Fibroblast of skin of left quadriceps (primary cell): ENCODE measurements at regions not wholly inside any gene's neighbourhood (a gene's known extent, or its start where the extent isn't known, plus 50 kb on each side); places are given as distances from the start of the nearest gene placed in this dataset.

Experiments
- DNase-seq, 2 experiments: peaks; one replicate each; pipeline ENCODE4 v3.0.0-alpha.2; 2013; ENCODE audit warnings: low read depth in 2 of 2

GRCh38 chr17:14815079-14815478, 450.0 kb downstream of the PMP22 start:
- no peak for DNase-seq

GRCh38 chr17:14813649-14814370, 451.3 kb downstream of the PMP22 start:
- DNase-seq: no peak

- DNase-seq: no peak
Measured at GRCh38 chr17:14808425-14808824, 456.7 kb downstream of the PMP22 start.

DNA sequence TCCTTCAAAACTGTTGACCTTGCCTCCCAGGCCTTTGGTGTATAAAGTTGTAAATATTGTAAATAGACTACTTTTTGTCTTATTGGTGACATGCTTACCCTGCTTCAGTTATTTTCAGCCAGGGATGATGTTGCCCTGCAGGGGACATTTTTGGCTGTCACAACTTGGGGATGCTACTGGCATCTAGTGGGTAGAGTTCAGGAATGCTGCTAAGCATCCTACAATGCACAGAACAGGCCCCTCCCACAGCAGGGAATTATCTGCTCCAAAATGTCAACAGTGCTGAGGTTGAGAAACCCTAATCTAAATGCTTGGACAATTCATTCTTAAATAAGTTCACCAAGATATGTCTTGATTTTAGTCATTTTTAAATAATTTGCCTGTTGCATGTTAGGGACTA, 459.8 kb downstream of the PMP22 start:
- DNase-seq: no peak

- DNase-seq: peak; percentile 18 to 20
Measured at GRCh38 chr17:14803826-14804225, 461.3 kb downstream of the PMP22 start.

DNA sequence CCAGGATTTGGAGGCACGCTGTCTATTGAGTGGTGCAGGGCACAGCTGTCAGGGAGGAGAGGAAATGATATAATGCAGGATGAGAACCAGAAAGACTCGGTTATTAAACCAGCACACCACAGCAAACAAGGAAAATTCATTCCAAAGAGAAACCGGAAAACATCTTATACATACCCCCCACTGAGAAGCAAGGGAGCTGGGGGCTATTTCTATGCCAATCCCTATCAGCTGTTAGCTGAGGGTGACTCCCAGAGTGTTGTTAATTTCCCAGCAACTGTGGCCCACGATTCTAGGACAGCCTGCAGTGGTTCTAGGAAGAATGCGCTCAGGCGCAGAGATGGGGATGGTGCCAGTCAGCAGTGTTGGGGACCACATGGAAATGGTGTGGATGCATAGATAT, 467.3 kb downstream of the PMP22 start:
- no peak for DNase-seq

GRCh38 chr17:14797021-14797420, 468.1 kb downstream of the PMP22 start:
- DNase-seq: no peak

GRCh38 chr17:14794961-14795360, 470.2 kb downstream of the PMP22 start:
- DNase-seq: no peak

GRCh38 chr17:14793237-14793636, 471.9 kb downstream of the PMP22 start:
- peak; percentile 74 to 75 for DNase-seq

DNA sequence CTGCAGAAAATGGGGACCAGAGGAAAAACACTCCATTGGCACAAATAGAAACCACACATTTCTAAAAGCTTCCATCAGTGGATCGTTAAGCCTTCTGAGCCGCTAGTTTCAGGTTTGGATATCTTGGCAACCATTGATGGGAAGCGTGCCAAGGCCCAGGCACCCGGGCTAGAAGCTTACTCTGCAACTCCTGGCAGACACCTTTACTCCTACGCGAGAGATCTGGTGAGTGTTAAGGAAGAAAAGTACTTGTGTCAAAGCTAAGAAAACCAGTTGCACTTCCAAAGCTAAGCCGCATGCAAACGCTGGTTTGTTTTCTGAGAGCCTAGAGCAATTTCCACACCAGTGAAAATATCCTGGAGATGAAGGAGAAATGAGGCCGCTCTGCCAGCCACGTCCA, 472.4 kb downstream of the PMP22 start:
- no peak for DNase-seq

DNA sequence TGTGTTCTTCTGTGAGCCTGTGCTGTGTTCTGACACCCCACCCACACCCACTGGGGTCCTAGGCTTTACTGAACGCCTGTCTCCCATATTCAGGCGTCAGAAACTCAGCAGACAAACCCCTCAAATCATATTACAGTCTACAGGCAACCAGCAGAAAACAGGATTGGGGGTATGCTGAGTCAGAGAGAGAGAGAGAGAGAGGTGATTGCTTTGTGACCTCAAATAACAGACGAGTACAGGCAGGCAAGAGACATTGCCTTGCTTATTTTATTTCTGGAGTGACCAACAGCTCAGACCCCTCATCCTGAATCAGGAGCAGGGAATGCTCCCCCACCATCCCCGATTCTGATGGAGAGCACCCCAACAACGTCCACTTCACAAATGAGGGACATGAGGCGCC, 473.9 kb downstream of the PMP22 start:
- no peak for DNase-seq

GRCh38 chr17:14790521-14790920, 474.6 kb downstream of the PMP22 start:
- peak; percentile 41 to 52 for DNase-seq

- DNase-seq: no peak
Measured at GRCh38 chr17:14784997-14785696, 480.0 kb downstream of the PMP22 start.

DNA sequence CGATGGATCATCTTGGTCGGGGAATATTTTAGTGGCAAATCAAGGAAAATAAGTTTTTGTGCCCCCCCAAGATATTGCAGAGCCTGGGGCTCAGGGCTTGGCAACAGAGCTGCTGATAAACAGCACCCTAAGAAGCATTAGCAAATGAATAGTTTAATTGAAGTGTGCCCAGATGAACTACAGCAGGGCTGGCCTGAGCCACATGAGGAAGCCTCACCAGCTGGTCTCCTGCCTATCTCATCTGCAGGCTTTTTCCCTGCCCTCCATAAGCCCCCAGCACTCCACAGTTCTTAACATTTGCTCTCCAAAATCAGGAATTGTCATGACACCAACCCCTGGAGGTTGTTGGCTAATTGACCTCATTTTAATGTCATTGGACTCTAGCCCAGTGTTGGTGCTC, 480.2 kb downstream of the HS3ST3B1 start:
- DNase-seq: no peak

DNA sequence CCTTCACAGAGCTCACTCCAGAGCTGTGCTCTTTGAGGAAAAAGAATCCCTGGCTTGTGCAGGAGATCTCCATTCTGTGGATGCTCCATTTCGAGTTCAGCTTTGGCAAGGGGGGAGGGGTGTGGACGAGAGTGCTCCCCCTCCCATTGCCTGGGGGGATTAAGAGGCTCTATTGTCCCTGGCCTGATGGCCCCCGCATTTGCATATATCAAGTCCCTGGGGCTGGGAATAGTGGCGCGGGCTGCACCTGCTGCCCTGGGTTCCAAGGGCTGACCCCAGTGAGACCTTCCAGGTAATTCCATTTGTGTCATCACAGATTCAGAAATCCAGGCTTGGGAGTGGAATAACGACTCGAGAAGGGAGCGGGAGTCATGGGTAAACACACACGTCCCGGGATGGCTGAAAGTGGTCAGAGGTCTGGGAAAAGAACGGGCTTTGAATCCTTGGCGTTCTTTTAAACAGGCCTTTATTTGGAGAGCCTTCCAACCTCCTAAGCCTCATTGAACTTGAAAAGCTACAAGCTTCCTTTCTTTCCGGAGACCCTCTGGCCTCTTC, 479.3 kb downstream of the HS3ST3B1 start:
- DNase-seq: no peak

GRCh38 chr17:14779241-14779640, 478.4 kb downstream of the HS3ST3B1 start:
- no peak for DNase-seq

DNA sequence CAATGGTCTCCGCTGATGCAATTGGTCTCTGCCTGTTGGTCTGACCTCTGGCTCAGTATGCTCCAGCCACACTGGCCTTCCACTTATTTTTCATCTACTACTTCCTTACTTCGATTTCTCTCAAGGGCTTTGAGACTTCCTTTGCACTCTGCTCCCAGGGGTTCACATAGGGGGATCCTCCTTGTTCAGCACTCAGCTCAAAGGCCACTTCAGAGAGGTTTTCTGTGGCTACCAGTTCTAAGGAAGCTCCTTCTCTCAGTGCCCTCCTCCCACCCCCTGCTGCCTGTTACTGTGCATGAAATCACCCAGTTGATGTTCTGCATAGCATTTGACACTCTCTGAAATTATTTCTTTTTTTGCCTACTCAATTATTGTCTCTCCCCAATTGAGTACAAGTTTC, 476.4 kb downstream of the HS3ST3B1 start:
- DNase-seq: no peak

DNA sequence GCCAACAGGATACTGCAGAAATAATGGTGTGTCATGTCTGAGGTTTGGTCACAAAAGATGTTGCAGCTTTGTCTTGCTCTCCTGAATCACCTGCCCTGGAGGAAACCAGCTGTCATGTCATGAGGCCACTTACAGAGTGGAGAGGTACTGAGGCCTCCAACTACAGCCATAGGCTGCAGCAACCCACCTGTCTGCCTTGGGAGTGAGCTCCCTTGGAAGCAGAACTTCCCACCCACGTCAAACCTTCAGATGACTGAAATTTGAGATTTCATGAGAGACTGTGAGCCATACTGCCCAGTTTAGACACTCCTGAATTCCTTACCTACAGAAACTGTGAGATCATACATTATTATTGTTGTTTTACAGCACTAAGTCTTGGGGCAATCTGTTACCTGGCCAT, 475.9 kb downstream of the HS3ST3B1 start:
- no peak for DNase-seq

DNA sequence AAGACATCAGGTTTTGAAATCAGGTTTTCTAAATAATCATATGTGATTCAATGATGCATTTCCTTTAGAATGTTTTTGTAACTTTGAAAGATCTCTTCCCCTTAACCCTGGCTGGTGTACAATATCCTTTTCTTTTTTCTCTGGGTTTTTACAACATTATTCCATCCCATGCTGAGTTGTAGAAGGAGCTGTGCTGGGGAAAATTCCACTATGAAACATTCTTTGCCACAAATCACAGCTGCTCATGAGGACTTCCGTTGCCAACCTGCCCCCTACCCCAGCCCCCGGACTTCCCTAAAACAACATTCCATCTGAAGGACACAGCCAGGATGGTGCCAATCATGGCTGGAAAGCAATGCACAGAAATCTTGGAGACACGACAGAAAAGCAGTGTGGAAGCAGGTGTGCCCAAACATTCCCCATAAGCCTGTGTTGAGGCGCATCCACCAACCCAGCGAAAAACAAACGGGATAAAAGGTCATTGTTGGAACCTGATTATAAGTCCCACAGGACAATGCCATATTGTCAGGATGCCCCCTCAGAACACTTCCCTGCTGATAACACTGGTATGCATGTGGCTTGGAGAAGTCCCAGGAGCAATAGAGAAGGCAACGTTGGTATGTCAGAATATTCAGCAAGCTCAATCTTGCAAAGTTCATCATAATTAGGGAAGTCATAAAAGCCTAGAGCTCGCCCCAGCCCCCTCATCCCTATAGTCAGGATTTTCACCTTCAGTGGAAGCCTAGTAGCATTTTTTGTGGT, 475.0 kb downstream of the HS3ST3B1 start:
- peak in 1 of 2 experiments; percentile 8 for DNase-seq

GRCh38 chr17:14774774-14775173, 473.9 kb downstream of the HS3ST3B1 start:
- no peak for DNase-seq

- DNase-seq: no peak
Measured at GRCh38 chr17:14772776-14773175, 471.9 kb downstream of the HS3ST3B1 start.

- DNase-seq: no peak
Measured at GRCh38 chr17:14771543-14771942, 470.7 kb downstream of the HS3ST3B1 start.
